ENCODE measurements at regions not wholly inside any gene's neighbourhood (a gene's known extent, or its start where the extent isn't known, plus 50 kb on each side); places are given as distances from the start of the nearest gene placed in this dataset.

DNA sequence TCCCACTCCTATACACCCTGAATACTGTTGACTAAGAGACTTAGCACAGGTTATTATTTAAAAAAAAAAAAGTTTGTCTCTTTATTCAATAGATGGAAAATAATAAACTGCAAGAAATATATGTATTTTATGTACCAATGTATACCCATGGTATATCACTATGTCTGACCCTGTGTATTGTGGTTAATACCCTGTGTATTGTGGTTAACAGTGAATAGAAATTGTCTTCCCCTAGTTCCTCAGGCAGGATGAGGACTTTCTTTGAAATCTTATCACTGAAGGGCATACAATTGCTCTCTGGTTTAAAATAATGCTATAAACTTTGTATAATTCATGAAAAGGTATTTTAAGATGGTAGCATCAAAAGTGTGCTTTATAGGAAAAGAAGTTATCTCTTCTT, 80.0 kb upstream of the TMEM106B start:
- DNase-seq (ENCODE audit: low read depth) = no peak

DNA sequence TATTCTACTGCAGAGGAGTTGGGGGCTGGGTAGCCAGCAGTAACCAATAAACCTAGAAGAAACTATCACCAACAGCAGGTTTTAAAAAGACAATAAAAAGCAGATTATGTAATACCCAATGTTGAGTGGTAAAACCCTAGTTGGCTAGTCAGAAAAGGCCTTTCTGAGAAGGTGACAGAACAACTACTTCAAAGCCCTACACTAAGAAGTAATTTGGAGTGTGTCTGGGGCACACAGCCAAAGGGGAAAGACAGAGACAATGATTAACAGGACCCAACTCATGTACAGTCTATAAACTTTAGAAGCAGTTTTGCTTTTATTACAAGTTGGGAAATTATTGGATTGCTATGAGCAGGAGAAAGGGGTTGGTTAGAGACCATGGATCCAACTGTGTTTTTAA, 77.2 kb upstream of the TMEM106B start:
- DNase-seq (ENCODE audit: low read depth) = no peak

DNA sequence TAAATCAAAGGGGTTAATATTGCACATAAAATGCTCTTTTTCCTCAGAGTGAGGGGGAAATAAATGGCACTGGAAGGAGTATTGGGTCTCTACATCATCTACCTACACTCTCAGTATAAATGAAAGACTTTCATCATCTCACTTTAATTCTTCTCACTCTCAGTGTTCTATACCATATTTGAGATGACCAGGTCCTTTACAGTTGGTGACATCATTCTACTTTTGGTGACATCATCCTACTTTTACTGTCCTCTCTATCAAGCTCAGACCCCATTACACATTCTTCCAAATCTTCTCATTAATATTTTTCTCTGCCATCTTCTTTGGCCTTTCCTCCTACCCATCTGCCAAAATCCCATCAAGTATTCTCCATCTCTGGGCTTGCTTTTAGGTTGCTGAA, 74.6 kb upstream of the TMEM106B start:
- DNase-seq (ENCODE audit: low read depth) = no peak

DNA sequence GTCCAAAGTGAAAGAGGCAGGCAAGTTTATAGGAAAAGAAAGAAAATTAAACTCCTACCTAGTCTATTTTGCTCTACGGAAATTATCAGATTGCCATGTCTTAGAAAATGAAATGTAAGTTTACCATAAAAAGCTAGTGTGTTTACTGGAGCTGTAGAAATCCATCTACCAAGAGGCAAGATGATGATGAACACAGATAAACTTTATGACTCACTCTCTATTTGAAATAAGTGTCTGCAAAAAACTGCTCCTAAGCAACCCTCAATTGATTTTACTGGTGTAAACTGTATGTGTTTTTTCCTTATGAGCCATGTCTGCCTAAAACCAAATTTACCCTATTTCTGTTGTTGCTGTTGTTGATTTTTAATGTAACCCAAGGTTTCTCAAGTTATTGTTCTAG, 73.8 kb upstream of the TMEM106B start:
- no peak for DNase-seq (ENCODE audit: low read depth)

DNA sequence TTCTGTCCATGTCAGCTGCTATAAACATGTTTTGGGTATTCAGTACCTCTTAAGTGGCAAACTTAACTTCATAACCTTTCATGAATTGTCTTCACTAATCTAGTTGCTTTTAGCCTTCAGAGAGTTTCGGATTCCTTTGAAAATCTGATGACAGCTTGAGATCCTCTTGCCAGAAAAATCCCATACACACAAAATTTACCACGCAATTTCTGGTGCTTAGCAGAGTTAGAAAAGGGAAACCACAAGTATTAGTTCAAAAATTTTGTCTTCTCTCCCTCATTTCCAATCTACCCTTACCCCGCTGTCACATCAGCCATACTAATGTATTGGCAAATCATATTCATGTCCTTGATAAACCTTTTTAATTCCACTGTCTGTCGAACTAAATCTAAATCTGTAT, 72.7 kb upstream of the TMEM106B start:
- no peak for DNase-seq (ENCODE audit: low read depth)

DNA sequence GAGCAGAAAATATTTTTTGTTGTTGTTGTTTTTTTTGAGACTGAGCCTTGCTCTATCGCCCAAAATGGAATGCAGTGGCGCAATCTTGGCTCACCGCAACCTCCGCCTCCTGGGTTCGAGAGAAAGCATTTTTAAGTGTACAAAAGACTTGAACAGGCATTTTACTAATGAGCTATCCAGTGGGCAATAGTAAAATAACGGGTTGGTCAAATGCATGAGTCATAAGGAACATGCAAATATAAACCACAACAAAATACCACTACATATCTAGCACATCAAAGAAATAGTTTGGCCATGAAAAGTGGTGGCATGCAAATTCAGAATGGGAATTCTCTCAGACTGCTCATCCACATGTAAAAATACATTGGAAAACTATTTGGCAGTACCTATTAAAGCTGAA, 71.7 kb upstream of the TMEM106B start:
- DNase-seq (ENCODE audit: low read depth) = no peak

DNA sequence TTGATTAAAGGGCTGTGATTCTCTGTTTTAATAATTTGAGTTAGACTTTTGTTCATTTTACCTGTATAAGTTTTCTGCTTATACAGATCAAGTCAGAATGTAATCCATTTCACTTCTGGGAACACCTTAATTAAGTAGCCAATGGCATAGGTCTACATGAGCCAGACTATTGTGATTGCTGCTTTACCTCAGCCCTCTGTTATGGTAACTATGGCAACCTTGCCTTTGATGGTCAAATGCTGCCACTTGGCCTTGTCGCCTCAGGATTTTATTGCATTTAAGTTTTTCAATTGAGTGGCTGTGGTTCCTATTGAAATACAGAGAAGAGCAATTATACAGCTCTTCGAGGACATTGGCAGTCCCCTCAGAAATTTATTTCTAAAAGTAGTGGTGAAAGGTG, 64.3 kb upstream of the TMEM106B start:
- no peak for DNase-seq (ENCODE audit: low read depth)

DNA sequence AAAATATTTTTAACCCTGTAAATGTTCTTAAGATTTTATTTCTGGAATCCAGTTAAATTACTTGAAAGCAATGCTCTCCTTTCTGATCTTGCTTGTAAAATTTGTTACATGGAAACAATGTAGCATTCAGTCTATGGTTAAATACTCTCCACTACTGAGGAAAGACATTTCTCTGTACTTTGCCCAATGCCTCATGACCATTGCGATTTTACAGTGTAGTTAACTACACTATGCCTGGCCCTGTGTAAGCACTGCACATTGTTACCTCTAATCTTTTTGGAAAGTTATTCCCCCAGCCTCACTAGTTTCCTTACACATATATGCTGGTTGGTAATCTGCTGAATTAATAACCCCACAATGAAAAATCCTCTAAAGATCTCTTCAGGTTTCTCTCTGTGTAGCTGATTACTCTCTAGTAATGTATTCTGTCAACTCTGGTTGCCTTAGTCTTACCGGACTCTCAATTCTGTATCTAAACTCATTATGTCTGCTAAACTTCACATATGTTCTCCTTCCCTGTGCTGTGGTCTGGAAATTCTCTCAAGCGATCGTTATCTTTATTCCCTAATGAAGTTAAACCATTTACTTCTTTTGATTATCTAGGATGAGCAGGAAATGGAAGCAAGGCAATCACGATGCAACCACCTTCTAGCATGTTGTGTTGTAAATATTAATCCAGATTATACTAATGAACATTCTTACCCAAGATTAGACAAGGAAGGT, 58.7 kb upstream of the TMEM106B start:
- no peak for DNase-seq (ENCODE audit: low read depth)

DNA sequence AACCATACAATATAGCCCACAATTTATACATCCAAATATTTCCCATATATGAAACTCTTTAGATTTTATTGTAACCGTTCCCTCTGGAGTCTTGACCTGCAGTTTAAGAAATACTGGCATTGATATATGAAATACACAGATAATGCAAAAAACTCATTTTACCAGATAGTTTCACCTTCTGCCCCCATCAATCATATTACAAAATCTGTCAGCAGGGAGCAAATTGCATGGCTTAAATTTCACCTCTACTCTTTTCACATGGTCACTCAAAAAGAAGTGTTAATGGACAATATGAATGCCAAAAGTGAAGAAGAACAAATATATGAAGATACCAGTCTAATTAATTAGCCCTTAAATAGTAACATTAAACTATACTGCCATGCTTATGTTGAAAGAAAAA, 57.0 kb upstream of the TMEM106B start:
- DNase-seq (ENCODE audit: low read depth) = no peak

DNA sequence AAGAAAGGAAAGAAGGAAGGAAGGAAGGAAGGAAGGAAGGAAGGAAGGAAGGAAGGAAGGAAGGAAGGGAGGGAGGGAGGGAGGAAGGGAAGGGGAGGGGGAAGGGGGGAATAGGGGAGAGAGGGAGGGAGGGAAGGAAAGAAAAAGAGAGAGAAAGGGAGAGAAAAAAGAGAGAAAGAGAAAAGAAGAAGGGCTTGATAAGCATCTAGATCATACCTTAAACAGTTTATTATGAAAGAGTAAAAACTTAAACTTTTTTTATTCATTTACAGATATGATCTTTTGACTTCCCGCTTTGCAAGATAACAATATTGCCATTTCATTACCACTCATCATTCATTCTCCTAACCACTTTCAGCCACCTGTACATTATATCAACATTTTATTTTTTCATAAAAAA, 53.6 kb upstream of the TMEM106B start:
- no peak for DNase-seq (ENCODE audit: low read depth)

DNA sequence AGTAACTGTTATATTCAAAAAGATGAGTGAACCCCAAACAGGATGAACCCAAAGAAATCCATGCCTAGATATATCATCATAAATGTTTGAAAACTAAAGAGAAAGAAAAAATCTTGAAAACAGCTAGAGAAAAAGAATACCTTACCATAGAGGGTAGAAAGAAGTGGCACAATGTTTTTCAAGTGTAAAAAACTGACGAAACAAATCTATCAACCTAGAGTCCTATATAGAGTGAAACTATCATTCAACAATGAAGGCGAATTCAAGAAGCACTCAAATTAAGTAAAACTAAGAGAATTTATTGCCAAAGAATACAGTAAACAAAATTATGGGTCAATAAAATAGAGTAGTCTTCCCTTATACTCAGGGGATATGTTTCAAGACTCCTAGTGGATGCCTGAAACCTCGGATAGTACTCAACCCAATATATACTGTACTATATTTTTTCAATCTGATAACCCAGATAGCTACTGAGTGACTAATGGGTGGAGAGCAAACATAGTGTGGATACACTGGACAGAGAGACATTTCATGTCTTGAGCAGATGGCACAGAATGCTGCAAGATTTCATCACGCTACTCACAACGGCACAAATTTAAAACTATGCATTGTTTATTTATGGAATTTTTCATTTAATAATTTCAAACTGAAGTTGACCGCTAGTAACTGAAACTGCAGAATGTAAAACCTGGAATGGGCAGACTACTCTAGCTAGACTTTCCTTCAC, 52.6 kb upstream of the TMEM106B start:
- DNase-seq (ENCODE audit: low read depth) = no peak

DNA sequence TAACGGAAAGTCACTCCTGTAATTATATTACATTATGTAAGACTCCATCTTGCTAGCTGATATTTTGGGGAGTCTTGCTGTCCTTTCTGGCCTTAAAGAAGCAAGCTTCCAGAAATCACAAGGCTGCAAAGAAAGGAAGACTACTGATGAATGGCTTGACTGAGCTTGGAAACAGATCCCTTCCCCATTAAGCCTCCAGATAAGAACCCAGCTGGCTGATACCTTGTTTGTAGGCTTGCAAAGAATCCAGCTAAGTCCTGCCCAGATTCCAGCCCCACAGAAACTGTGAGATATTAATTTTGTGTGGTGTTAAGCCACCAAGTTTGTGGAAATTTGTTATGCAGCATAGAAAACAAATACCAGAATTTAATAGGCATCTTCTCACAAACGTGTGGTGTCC, 49.9 kb upstream of the TMEM106B start:
- no peak for DNase-seq (ENCODE audit: low read depth)
